A172 (cell line): ENCODE measurements at regions not wholly inside any gene's neighbourhood (a gene's known extent, or its start where the extent isn't known, plus 50 kb on each side); places are given as distances from the start of the nearest gene placed in this dataset.
"Not testable (repeated sequence)": the region's sequence is repeated elsewhere in the genome, so short reads cannot be mapped to it uniquely, and the experiment has no call there.

ENCODE experiments used
- DNase-seq: peaks from one replicate; pipeline ENCODE4 v3.0.0-alpha.2; 2015; ENCODE audit warnings: low spot score

DNA sequence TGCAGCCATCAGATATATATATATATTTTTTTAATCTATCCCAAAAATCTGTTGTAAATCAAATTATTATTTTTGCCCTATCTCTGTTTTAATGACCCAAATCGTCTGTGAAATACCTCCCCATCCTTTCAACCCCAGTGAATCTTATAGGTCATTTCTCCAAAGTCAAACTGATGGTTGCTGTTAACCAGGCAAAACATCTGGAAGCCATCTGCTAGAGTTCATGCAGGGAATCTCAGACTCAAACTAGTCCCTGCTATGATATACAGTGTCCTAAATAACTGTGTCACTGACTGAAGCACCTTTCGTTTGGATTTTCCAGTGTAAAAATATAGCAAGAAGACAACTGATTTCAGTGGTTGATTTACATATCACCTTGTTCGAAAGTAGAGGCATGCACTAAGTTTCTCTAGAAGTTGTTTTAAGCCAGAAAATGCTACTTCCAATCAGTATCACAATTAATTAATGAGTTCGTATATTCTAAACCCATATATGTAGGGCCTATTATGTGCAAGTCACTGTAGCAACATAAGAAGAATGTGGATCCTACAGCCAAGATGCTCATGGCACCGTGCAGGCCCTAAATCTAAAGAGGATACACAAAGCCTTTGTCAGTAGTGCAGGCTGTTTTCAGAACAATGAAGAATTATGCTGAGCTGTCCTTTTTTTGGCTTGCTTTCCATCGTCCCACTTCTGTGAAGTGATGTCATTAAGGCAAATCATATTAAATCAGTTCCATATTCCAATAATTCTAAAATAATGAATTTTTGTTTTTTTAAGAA lies 566.0 kb downstream of the STK39 start:
- DNase-seq, result no peak

DNA sequence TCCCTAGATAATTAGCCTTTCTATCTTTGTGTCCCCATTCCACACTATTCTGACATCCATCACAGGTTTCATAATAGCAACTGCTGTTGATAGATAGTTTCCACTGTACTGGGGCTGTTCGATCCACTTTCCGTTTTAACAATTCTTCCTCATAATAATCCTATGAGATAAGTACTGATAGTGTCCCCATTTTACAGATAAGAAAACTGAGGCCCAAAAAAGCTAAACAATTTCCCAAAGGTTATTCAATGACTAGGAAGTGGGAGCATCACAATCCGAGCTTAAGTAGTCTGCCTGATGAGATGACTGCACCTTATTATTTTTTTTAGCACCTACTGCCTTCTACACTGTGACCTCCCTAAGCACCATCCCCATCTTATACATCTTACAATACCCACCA lies 569.2 kb downstream of the STK39 start:
- DNase-seq, result no peak

DNA sequence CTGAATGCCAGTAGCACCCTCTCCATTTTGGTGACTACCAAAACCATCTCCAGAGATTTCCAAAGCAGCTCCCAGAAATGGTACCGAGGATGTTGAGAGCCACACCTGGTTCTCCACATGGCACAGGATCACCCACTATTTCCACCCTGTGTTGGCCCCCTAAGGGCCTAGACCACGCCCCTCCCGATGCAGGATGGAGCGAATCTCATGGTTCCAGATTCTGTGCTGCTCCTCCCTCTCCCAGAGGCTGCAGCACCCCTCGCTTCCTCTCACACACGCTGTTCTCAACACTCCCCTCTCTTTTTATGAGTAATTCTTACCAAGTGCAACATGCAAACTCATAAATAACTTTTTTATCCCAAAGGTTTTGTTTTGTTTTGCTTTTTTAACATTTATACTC lies 571.5 kb downstream of the STK39 start:
- DNase-seq, result no peak

DNA sequence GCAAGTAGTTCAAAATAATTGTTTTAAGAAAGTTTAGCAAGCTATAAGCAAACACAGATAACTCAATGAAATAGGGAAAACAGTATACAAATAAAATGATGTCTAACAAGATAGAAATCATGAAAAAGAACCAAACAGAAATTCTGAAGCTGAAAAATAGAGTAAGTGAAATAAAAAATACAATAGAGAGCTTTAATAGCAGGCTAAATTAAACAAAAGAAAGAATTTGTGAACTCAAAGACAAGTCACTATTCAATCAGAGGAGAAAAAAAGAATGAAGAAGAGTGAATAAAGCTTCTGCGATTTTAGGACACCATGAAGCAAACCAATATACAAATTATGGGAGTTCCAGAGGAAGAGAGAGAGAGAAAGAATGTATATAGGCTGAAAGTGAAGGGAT lies 576.8 kb downstream of the STK39 start:
- no peak for DNase-seq

DNA sequence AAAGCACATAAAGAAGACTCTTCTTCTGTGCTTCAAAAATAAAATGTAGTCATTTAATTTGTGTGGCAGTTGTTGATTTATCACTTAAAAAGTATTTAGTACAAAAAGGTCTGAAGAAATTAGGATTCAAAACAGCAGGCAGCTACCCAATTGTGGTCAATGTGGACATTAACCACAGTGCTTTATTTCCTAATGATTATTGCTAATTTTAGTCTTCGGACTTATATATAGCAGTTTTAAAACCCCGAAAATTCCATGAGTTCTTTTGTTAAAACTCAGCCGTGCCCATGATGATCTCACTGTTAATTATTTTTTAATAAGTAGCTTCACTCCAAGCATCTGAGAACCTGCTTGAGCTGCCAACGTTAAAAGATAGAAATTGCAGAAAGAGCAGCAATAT lies 594.3 kb downstream of the STK39 start:
- no peak for DNase-seq

DNA sequence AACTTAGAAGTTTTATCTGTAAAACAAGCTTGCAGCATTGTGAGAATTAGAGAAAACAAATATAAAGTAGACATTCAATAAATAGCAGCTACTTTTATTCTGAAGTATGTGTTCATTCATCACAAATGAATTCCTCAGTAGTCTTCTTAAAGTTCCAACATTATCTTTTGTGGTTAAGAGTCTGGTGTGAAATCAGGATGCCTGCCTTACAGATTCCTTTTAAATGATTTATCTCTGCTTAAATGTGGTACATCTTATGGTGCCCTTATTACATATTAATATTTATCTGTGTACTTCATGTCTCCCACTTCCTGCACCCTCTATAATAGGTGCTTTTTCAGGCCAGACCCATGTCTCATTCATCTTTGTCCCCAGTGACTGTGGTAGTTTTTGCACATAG lies 595.0 kb downstream of the STK39 start:
- DNase-seq, result peak; percentile 55

DNA sequence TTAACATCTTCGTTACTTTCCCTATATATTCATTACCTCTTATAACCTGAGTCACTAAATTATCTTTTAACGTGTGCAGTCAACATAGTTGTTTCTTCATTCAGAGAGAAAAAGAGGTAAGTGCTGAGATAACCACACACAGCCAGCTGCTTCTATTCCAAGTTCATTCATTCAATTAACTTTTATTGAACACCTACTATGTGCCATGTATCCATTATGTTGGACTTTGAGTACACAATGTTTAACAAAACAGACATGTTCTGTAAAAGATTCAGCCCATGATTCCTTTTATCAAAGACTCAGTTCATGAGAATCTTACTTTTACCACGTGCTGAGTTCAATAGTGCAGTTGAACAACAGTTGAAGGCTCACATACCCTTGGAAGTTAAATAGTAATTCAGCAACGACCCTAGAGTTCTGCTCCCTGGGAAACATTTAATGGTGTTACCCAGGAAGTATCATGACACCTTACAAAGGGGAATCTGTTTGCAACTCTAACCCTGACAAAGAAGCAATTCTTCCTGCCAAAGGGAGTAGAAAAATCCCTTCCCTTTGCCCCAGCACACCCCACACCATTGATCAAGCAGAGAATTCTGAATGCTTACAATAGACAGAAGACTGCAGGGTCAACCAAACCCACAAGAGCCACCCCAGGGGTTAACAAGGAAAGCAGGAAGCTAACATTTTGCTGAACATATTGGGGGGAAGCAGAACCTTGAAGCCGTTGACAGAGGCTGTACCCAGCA lies 595.8 kb downstream of the STK39 start:
- no peak for DNase-seq

DNA sequence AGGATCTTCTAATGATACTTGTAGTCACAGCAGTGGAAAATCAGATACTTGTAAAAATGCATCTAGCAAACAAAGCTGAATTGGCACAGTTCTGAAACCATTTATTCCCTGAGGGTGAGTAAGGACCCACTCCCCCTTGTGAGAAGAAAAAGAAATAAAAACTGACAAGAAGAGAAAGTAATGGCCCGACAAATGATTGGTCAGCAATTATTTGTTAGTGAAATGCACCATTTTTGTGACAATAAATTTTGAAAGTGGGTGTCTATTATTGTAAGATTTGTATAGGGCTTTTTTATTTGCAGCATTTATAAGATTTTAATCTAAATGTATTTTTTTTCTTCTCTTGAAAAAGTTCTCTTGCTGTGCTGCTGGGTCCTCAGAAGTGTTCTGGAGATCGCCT lies 600.8 kb downstream of the STK39 start:
- no peak for DNase-seq

DNA sequence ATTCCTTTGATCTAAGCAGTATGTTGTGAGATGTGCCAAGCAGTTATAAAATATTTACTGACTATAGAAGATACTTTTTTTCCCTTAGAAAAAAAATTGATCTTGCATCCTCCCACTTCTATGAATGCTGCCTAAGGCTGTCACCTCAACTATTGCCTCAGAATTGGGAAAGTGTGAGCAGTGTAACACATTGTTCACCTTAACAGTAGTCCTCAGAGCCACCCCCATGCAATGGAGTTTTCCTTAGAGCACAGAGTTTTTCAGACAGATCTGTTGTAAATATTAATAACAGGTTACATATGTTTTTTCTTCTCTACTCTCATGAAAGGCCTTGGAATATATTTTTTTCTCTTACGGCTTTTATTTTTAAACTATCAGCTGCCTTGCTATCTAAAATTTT lies 607.3 kb downstream of the STK39 start:
- no peak for DNase-seq

DNA sequence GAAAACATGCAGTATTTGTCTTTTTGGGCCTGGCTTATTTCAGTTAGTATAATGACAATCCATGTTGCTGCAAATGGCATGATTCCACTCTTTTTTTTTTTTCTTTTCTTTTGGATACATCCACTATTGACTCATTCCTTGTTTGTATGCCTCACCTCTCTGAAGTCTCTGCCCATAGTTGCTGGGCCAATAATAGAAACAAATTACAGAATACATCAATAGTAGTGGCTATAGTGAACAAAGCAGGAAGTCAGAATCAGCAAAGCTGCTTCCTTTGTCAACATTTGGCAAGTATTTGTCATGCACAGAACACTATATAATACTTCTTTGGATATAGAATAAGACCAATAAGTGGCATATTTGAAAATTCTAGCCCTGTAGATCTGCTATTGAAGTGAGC lies 609.7 kb downstream of the STK39 start:
- DNase-seq, result no peak

DNA sequence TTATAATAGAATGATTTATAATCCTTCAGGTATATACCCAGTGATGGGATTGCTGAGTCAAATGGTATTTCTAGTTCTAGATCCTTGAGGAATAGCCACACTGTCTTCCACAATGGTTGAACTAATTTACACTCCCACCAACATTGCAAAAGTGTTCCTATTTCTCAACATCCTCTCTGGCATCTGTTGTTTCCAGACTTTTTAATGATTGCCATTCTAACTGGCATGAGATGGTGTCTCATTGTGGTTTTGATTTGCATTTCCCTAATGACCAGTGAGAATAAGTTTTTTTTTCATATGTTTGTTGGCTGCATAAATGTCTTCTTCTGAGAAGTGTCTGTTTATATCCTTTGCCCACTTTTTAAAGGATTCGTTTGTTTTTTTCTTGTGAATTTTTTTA lies 615.1 kb downstream of the STK39 start:
- DNase-seq, result not testable (repeated sequence)

DNA sequence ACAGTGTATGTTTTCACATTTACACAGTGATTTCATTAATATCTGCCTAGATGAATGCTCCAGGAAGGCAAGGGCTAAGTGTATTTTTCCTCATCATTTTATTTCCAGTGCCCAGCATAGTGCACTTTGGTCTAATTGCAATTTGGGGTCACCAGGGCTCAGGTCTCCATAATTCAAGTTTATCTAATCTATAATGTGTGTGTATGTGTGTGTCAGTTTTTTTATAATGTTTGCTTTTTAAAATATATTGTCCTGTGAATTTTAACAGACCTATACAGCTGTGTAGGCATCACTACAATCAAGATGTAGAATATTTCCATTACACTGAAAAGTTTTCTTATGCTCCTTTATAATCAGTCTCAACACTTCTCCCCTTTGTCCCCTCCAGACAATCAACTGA lies 620.4 kb downstream of the STK39 start:
- DNase-seq, result no peak

DNA sequence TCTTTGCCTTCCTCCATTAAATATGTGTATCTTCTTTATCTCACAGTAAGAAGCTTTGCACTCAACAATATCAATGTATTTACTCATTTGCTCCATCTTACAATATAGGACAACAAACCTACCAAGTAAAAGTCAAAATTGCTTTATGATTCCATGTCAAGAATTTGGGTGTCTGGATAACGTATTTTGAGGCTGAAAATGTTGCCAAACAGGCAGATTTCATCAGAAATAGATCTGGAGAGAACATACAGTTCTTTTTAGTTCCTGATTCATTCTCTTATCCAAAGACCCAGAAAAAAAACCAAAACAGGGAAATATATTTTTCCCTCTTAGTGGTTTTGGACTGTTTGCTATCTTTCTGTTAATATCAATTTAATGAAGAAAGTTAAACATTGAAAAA lies 621.1 kb downstream of the STK39 start:
- DNase-seq, result no peak

DNA sequence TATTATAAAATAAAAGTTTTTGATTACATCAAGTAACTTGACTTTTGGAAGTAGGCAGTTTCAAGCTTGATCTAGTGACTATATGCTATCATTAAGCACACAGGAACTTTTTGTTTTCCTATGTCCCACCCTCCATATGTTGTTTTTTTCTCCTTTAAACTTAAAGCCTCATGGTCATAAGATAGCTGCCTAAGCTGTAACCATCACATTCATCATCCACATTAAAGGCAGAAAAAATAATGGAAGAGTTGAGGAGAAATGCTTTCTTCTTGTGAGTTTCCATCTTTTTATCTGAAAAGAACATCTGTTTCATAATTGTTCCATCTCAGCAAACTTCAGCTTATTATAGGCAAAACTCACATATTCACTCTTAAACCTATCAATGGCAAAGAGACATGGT lies 630.4 kb downstream of the STK39 start:
- no peak for DNase-seq

DNA sequence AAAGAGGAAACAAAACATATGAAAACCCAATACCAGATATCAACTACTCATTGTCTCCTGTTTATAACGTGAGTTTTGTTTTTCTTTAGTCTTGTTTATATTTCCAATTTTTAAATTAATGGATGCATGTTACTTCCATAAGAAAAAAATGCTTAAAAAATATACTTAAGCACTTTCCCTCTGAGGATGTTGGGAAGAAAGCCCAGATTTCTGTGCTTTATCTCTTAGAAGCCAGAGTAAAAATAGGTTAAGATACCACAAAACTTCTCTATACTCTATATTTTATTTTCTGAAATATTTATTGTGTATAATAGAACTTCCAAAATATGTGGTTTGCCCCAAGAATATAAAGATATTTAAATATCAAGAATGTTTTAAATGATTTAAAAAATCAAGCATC lies 633.9 kb downstream of the STK39 start:
- DNase-seq, result no peak

DNA sequence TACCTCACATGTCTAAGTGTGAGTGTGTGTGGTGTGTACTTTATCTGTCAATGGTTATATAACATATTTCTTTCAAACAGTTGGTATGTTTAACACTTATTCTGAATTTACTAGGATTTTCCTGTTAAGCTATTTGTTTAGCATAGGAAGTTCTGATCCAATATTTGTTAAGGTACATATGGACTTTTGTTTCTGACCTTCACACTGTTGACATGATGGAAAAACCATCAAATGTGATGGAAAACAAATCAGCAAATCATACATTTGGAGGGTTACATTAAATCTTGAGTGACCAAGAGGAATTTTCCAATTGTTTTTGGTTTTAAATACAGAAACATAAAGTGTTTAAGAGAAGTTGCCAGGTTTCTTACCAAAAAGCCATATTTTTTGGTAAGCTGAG lies 638.9 kb downstream of the STK39 start:
- DNase-seq, result no peak

DNA sequence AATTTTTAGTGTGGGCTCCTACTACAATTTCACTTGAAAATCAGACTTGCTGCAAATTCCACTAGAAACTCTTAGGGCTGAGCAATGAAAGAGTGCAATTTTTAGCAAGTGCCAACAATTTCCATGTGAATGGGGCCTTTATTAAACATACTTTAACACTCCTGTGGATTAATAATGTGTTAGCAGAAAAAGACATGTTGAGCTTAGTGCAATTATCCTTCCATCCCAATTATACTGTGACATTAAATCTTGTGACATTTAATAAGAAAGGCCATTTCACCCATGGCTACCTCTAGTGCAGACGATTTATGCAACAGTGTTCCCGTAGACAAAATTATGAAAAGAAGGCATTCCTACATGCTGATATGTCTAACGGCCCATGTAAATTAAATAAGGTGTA lies 639.7 kb downstream of the STK39 start:
- no peak for DNase-seq

DNA sequence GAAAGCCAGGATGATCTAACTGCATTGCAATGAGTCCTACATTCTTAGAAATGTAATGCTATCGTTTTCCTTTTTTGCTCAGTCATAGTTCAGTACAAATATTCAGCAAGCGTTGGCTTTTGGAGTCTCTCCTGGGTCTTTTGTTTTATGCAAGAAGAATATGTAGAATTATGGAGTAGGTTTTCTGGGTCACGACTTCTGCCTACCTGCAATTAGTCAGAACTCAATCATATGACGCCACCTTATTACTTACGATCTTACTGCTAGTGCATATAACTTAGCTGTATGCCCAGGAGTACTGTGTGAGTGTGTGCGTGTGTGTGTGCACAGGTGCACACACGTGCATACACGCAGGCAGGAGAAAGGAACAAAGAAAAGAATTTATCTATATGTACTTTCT lies 640.2 kb downstream of the STK39 start:
- DNase-seq, result no peak

DNA sequence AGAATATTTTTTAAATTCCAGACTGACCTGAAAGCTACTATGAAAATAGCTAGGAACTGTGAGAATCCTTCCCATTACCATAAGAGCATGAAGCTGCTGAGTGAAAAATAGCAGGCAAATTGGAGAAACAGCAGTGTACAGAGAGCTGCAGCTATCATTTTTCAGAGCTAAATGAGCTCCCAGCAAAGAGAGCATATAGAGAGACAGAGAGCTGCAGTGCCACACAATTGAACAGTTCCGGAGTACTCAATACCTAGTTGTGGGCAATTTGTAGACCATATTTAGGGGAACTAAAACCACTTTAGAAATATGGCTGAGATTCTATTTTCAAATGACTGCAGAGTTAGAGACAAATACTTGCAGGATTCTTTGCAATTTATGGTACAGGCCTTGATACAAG lies 645.3 kb downstream of the STK39 start:
- no peak for DNase-seq

DNA sequence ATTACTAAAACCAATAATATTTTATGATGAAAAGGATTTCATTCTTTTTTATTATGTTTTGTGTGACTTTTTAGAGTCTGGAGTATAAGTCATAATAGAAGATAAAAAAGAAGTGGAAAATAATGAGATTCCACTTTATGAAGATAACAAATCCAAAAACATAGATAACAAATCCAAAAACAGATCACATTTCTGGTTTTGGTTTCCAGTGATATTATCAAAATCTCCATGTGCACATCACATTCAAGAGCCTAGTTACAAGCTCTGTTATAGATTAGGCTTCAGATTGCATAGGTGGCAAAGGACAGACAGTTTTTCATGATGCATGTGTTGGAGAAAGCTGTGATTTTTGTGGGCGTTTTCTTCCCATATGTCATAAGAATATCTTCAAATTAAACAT lies 648.2 kb downstream of the STK39 start:
- DNase-seq, result no peak

DNA sequence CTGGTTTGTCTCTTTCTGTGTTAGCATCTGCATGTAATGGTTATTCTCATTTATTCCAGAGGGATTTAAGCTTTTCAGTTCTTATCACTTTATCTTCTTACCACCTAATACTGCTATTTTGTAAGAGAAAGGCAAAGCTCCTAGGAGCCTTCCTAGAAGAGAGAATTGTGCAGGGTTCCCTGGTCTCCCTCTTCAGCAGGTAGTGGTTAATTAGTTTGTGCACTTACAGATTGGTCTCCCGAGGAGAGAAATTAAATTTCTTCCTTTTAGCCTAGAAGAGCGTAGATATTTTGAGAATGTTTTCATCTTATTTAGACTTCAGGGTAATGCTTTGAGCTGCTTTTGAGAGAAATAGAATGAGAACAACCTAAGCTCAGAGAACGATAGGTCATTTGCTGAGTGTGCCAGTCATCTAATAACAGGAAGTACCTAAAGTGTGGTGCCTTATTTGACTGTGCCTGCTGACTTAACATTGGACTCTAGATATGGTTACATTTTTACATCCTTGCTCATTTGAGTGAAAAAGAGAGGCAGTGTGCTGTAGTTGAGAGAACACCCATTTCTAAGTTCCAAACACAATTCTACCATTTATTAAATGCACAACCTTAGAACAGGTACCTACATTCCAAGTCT lies 651.4 kb downstream of the STK39 start:
- DNase-seq, result no peak

DNA sequence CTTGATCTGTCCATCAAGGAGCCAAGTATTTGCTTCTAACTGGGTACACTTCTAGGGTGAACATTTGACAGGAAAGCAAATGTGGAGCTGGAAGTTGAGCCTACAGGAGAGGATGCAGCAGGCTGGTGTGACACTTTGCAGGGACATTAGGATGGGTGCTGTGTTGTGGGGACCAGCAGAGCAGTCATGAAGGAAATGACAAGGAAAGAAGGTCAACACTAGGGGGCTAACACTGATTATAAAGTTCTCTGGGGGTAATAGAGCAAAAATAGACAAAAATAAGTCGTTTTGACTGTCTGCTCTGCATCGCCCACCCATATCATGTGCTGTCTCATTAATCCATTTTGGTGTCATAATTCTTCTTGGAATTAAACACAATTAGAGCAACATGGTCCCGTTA lies 652.4 kb downstream of the STK39 start:
- no peak for DNase-seq

DNA sequence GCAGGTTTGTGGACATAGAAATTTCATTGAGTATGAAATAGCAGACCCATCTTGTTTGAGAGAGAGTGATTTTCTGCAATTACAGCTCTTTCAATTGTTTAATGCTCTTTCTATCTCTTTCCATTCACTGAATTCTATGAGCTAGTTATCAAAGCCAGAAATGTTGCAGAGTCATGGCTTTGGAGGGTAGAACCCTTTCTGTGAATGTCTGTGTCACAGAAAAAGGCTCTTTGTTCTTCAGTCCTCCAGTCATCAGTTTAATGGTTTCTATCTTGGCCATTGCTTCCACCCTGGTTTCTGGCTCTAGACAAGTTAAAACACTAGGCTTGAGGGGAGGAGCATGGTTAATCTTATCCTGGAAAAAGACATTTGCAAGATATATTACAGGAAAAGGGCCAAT lies 655.0 kb downstream of the STK39 start:
- DNase-seq, result no peak
